ENCODE measurements at regions not wholly inside any gene's neighbourhood (a gene's known extent, or its start where the extent isn't known, plus 50 kb on each side); places are given as distances from the start of the nearest gene placed in this dataset.

DNA sequence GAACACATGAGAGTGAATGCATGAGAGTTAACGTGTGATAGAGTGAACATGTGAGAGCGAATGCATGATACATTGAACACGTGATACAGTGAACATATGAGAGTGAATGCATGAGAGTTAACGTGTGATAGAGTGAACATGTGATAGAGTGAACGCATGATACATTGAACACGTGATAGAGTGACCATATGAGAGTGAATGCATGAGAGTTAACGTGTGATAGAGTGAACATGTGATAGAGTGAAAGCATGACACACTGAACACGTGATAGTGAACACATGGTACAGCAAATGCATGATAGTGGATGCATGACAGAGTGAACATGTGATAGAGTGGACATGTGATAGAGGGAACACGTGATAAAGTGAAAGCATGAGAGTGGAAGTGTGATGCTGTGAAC is 517.9 kb downstream of the EIPR1 start:
- no peak for DNase-seq (ENCODE audit: low read depth in 4 of 4, low spot score in 3 of 4)

DNA sequence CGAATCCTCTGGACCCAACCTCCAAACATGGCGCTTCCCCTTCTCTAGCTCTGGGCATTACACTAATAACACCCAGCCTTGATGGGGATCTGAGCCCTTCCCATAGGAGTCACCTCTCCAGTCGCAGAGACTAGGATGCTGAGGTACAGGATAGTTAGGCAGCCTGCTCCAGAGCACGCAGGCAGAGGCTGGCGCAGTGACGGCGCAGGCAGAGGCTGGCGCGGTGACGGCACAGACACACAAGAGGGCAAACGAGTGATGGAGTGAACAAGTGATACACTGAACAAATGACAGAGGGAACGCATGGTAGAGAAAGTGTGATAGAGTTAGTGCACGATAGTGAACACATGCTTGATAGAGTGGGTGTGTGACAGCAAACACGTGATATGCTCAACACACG is 518.5 kb downstream of the EIPR1 start:
- DNase-seq (ENCODE audit: low read depth in 4 of 4, low spot score in 3 of 4): no peak

DNA sequence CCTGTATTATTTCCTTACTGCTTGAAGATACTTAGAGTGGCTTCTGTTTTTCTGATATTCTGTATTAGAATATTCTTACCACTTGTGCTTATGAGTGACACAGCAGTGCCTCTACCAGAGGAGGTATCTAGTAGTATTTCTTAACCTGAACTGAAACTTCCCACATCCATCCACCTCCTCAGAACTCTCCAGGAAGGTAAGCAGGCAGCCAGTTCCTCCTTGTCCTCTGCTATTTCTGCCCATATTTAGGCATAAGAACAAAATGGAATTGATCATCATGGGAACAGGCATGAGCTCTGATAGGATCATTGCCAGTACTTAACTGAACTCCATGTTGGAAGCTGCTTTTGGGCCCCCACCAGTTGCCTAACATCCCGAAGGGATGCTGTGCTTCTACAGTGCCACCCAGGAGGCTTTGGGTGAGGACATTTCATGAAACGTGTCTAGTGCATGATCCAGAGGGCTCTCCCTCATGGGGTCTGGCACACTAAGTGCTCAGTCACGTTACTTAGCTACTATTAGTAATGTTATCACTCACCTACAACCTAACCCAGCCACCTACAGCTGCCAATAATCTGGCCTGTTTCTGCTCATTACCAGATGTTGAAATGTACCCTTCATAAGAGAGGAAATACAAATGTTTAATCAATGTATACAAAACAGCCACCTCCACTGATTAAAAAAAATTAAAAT is 520.7 kb downstream of the EIPR1 start:
- DNase-seq (ENCODE audit: low read depth in 4 of 4, low spot score in 3 of 4): no peak

DNA sequence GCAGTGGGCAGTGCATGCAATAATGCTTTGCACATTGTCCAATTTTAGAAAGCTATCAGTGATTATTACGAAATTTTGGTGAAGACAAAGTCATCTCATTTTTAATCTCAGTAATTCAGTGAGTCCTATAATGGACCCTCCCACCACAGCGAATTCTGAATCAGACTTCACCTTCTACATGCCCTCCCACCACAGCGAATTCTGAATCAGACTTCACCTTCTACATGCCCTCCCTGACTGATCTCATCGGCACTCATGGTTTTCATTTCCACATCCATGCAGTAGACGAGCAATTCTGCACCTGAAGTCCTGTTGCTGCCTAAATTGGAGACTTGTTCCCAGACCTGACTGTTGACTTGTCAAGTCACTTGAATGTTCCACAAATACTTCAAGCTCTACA is 522.3 kb downstream of the EIPR1 start:
- DNase-seq (ENCODE audit: low read depth in 4 of 4, low spot score in 3 of 4): no peak

DNA sequence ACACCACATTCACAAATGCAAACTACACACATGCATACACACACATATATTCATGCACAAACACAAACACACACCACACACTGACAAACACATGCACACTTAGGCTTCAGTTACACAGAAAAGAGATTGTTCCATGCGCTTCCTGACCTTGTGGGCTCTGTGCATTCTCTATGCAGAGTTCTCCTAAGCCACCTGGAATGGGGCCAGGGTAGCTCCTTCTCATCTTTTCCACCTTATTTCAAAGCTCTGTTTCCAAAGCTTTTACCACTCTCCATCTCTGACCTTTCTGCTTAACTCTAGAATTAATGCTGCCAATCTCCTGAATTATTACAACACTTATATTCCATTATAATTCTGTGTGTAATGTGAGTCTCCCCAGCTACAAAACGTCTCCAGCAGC is 522.3 kb upstream of the MYT1L start:
- DNase-seq (ENCODE audit: low read depth in 4 of 4, low spot score in 3 of 4): no peak

DNA sequence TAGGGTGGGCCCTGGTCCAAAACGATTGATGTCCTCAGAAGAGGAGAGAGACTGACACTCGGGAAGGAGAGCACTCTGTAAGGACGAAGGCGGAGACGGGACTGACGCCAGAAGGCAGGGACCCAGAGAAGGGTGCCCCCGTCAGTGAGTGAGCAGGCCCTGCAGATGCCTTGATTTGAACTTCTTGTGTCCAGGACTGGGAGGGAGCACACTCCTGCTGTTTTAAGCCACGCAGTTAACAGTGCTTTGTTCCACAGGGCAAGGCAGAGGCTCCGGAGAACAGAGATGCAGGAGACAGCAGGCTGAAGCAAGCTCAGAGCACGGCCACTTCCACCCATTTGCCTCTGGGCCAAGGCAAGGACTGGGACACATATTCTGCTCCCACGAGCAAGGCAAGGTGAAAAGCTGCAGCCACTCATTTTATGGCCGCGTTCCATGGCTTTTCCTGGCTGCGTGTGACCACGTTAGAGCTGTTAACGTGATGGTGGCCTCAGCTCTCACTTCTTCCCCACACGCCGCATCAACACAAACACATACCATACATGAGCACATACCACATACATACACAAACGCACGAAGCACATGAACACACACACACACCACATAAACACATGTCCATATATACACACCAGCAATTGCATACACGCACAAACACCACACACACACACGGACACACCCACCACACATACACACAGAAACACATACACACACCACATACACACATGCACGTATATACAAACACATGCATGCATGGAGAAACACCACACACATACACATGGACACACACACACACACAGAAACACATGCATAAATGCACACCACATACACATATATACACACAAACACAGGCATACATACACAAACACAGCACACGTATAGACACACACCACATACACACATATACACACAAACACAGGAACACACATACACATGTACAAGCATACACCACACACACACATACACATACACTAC is 521.0 kb upstream of the MYT1L start:
- no peak for DNase-seq (ENCODE audit: low read depth in 4 of 4, low spot score in 3 of 4)

DNA sequence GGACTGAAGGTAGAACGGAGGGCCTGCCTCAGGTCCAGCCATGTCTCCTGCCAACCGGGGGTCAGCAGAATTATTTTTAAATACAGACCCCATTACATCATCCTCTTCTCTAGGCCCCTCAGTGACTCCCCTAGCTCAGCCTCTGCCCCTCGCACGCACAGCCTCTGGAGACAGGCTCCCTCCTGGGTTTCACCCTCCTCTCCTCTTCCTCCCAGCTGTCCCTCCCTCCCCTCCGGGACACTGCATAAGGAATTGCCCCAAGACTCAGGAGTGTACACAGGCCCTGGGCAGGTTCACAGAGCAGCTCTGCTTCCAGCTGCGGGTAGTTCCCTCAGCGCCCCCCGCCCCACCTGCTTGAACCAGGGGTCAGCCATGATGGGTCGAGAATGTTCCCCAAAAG is 520.2 kb upstream of the MYT1L start:
- no peak for DNase-seq (ENCODE audit: low read depth in 4 of 4, low spot score in 3 of 4)

DNA sequence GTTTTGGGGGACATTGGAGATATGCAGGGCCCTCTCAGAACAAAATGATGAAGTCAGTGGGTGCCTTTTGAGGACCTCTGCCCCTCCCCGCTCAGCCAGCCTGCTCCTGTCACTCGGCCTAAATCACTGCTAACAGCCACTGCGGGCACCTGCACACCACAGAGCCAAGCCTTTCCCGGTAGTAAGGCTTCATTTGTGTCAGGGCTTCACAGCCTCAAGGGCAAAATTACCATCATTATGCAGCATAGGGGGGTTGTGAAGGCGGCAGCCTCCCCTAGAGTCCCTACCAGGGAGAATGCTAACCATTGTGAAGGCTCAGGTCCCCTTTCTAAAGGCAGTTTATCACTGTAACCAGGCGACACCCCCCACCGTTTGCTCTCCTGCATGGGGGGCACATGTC is 519.8 kb upstream of the MYT1L start:
- no peak for DNase-seq (ENCODE audit: low read depth in 4 of 4, low spot score in 3 of 4)

DNA sequence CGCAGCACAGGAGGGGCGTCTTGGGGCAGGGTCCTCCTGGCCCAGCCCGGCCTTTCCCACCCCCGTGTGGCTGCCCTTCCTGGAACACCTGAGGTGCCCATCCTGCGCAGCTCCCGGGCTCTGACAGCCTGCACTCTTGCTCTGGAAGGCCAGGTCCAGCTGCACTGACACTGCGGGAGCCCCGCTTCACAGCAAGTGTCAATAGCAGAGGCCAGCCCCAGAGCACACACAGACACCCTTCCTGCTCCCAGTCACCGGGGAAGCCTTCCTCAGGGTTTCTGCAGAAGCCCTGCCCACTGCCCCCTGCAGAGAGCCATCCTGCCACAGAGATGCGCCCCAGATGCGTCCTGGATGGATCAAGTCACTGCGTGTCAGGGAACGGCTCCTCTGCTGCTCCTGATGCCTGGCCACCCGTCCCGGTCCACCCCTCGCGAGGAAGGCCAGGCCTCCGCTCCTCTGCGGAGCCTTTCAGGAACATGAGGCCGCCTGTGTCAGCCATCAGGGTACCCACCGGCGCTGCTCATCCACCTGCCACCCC is 519.2 kb upstream of the MYT1L start:
- DNase-seq (ENCODE audit: low read depth in 4 of 4, low spot score in 3 of 4): no peak

DNA sequence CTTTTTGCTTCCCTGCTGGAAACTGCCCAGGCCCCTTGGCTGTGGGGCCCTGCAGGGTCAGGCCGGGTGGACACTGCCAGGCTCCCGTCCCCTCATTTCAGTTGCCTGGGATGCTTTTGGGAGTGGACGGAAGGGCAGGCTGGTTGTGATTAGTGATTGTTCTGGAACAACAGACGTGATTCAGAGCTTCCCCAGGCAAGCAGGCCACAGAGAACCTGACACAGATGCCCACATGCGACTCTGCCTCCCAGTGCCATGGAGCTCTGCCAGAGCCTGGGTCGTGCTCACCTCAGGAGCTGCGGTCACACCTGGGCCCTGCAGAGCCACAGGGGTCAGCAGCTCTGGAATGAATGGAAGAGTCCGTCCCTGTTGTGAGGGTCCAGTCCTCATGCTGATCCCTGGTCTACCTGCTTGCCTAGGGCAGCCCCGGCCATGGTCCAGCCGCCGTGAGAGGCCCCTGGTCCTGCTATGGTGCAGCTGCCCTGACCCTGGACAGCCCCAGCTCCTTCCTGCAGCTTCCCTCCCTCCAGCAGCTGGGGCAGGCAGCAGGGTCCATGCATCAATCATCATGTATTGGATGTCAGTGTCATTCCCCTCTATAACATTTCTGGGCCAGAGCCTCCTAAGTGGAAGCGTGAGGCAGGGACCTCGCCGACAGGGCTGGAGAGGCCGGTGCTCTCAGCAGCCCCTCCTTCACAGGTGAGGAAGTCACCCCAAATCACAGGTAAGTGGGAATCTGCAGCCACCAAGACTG is 518.6 kb upstream of the MYT1L start:
- no peak for DNase-seq (ENCODE audit: low read depth in 4 of 4, low spot score in 3 of 4)

DNA sequence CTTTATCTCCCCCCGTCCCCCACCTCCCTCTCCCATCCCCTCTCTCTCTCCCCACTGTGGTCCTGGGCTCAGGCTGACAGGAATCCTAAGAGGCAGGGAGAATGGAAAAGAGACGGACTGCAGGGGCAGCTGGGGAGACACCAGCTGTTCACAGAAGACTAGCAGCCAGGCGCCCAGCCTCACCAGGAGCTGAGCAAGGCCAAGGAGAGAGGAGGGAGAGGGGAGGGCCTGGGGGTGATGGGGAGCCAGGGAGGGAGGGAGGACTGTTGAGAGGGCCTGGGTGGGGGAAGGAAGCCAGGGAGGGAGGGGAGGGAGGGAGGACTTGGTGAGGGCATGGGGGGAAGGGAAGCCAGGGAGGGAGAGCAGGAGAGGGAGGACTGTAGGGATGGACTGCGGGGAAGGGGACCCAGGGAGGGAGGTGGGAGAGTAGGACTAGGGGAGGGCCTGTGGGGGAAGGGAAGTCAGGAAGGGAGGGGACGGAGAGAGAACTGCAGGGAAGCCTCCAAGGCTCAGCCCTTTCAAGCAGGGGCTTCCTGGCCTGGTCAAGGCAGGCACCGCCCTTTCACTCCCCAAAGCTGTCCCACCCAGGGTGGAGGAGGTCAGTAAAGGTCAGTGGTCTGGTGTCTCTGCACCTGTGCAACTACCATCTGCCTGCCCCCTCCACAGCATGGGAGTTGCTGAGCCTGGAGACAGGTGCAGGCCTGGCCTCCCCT is 517.7 kb upstream of the MYT1L start:
- DNase-seq (ENCODE audit: low read depth in 4 of 4, low spot score in 3 of 4): no peak

DNA sequence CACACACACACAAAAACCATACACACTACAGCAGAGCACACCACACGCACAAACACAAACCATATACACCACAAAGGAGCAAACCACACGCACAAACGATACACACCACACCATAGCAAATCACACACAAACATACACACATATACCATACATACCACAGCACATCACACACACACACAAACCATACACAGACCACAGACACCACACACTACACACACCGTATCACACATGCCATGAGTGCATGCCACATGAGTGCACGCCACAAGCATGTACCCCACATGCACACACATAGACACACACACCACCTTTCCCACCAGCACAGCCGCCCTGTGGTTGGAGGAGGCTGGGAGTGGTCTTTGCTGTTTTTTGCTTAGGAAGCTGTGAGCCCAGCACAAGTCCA is 517.1 kb upstream of the MYT1L start:
- no peak for DNase-seq (ENCODE audit: low read depth in 4 of 4, low spot score in 3 of 4)

DNA sequence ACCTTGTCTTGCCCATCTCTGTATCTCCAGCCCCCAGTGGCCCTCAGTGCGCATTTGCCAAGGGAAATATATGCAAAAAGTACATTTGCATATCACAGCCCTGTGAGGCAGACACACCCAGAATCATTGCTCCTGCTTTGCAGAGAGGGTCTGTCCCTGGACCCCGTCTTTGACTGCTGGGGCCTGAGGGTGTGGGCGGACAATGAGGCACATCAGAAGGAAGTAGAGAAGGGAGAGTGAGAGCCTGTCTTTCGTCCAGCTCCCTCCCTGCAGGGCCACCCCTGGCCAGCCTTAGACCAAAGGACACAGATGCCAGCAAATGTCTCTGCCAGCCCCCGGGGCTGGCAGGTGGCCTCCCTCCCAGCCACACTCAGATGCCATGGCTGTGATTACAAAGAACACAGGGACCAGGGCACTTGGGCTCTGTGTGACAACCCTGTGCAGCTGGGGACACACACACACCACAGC is 516.2 kb upstream of the MYT1L start:
- no peak for DNase-seq (ENCODE audit: low read depth in 4 of 4, low spot score in 3 of 4)

DNA sequence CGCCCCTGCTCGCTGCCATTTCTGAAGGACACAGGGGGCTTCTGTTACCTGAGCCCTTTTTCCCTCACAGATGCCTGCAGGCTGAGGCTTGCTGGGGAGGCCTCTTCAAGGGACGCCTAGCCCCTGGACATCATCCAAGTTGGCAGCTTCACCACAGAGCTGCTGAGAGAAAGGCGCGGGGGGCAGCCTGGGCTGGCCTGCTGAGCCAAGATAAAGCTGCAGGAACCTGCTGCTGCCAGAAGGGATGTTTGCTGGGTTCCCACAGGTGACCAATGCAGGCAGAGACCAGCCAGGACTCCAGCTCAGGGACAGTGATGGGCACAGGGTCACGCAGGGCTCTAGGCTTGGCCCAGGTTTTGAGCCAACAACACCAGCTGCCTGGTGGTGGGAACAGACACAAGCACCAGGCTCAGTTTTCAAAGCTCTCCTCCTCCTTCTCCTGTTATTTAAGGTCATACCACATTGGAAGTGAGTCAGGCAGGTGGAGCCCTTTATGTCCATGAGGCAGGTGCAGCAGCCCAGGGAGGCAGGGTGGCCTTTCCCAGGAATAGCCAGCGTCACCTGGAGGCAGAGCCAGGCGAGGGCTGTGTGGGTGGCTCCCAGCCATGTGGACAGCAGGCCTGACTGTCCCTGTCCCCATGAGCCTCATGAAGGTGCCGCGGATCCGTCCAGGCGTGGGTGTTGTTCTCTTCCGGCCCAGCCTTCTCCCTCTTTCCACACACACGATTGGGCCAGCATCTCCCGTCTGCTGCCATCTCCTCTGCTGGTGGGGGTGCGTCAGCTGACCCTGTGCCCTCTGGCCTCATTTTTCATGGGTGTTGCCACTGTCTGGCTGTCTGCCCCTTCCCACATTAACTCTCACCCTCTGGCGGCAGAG is 515.5 kb upstream of the MYT1L start:
- DNase-seq (ENCODE audit: low read depth in 4 of 4, low spot score in 3 of 4): no peak

DNA sequence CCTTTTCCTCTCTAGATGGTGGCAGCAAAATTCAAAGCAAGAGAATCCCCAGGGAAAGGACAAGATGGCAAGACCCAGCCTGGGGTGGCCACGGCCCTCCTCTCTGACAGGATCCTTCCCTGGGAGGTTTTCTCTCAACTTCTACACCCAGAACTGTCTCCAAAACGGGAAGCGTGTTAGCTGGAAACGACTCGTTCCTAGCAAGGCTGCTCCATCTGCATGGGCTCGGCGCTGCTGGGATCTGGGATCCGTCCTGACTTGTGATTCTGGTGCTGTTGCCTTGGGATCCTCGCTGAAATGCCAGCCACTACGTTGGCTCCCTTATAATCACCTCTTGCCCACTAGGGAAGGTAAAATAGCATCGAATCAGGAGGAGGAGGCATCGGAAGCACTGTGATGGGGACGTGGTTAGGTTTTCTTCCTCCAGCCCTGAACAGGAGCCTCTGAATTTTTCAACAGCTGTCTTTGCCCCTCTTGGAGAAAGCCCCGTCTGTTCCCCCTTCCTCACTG is 514.8 kb upstream of the MYT1L start:
- DNase-seq (ENCODE audit: low read depth in 4 of 4, low spot score in 3 of 4): no peak

DNA sequence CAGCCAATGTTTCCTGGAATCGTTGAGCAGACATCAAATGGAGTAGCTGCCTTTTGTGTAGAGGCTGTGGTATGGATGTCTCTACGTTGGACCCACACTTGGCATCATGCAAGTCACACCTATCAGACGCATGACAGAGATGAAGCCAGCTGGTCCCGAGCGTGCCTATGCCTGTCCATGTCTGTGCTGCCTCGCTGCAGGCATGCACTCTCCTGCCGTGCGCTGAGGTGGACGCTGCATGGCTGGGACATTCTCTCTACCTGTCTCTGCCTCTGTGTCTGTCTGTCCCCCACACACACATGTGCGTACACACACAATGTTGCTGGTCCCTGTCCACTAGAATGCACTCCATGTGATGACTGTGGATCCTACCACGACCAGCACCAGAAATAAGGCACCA is 514.2 kb upstream of the MYT1L start:
- DNase-seq (ENCODE audit: low read depth in 4 of 4, low spot score in 3 of 4): no peak

DNA sequence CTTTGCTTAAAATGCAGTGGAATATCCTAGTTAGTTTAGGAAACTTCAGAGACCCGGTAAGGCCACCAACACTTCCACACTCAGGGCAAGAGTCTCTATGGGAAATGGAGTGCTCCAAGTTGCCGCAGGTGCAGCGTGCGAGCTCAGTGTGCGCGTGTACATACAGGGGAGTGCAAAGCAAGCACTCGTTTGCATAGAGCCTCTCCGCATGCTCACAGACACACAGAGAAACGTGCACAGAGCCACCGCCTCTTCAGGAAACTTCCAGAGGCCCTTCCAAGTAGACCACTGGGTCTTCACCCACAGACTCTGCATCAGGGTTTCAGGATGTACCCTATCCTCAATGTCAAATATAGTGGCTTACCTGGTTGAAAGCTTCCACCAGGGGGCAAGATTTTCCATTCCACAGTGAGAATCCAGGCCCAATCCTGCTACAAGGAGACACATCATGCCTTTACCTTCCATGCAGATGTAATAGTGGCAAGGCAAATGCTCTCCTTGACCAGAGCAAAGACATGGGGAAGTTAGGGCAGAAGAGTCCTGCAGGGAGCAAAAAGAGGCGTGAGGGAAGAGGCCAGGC is 513.0 kb upstream of the MYT1L start:
- no peak for DNase-seq (ENCODE audit: low read depth in 4 of 4, low spot score in 3 of 4)

DNA sequence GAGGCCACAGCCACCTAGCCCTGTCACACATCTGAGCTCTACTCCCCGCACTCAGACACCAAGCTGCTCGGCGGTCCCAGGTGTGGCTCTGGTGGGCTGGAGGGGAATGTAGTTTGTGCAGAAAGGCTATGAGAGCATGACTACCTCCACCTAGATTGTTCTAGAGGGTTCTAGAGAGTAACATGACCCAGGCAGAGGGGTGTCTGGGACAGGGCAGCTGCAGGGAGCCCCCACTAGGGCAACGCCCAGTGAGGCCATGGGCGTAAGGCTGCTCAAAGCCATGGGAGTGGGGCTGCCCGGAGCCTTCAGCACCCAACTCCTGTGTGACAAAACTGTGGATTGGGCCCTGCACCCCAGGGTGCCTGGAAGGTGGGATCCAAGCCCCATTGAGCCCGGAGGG is 511.4 kb upstream of the MYT1L start:
- DNase-seq (ENCODE audit: low read depth in 4 of 4, low spot score in 3 of 4): no peak

All from right renal pelvis (tissue), 4 donors.